ENCODE measurements at regions not wholly inside any gene's neighbourhood (a gene's known extent, or its start where the extent isn't known, plus 50 kb on each side); places are given as distances from the start of the nearest gene placed in this dataset.

- TF ChIP-seq CTCF (IDR thresholded peaks at IDR 0.05): no peak
- no peak for TF ChIP-seq POLR2A (IDR thresholded peaks at IDR 0.05)
Observed at GRCh38 chr1:88141499-88142074, 542.5 kb upstream of the PKN2 start.
